HG02852 (cell line): ENCODE measurements at regions not wholly inside any gene's neighbourhood (a gene's known extent, or its start where the extent isn't known, plus 50 kb on each side); places are given as distances from the start of the nearest gene placed in this dataset.
"Not testable (repeated sequence)": the region's sequence is repeated elsewhere in the genome, so short reads cannot be mapped to it uniquely, and the experiment has no call there.

ENCODE experiments used
- ATAC-seq: cut with Tn5 transposase; IDR thresholded peaks from one replicate; pipeline ENCODE4 v1.9.1; 2021; ENCODE audit warnings: mild to moderate bottlenecking, moderate library complexity; ENCODE audit not compliant: unreplicated experiment

DNA sequence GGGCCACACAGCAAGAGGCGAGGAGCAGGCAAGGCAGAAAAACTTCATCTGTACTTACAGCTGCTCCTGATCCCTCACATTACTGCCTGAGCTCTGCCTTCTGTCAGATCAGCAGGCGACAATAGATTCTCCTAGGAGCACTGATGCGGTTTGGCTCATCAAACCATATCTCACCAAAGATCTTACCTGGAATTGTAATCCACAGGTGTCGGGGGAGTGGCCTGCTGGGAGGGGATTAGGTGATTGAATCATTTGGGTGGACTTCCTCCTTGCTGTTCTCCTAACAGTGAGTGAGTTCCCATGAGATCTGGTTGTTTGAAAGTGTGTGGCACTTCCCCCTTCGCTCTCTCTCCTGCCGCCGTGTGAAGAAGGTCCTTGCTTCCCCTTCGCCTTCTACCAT, 647.3 kb downstream of the SOCS6 start:
- ATAC-seq = no peak

DNA sequence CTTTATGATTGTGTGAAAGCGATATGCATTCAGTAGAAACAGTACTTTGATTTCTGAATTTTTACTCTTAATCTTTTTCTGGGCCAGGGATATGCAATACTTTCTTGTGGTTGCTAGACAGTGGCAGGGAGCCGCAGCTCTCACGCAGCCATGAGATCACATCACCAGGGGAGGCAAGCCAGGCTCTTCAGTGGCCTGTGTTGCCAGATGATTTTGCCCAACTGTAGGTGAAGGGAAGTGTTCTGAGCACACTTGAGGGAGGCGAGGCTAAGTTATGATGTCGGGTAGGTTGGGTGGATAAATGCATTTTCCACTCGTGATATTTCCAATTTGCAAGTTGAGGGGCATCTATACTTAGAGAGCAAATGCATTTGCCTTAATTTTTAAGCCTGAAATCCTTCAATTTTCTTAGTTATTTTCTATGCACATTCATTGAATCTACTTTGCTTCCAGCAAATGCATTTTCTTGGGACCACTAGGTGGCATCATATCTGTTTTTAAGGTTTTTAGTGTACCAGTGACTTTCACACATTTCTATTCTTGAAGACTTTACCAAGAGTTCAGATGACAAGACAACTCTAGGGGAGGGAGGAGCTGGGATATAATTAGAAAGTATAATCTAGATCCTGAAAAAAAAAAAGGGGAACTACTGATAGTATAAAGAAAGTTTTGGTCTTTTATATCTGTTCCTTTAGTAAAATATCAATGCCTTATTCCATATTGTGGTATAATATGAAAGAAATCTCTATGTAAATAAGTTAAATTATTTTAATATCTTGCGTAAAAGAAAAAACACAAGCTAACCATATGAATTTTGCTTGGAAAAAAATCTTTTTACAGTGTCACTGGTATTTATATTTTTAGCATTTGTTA, 643.3 kb downstream of the SOCS6 start:
- no peak for ATAC-seq

DNA sequence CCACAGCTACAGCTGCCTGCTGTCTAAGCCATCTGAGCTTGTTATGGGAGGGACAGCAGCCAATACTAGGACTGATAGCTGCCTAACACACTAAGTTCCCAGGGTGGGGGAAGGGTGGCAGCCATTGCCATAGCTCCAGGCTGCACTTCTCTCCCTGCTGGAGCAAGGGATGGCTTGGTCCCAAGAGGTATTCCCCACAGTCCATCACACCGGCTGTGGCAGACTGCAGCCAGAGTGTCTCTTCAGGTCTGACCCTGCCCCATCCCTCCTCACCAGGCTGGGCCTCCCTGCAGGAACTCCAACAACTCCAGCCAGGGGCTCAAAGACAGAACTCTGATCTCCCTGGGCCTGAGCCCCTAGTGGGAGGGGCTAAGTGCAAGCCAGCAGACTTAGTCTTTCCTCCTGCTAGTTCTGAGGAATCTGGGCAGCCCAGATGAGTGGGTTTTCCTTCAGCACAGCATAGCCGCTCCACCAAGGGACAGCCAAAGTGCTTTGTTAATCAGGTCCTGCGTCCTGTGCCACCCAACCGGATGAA, 632.1 kb downstream of the SOCS6 start:
- no peak for ATAC-seq

DNA sequence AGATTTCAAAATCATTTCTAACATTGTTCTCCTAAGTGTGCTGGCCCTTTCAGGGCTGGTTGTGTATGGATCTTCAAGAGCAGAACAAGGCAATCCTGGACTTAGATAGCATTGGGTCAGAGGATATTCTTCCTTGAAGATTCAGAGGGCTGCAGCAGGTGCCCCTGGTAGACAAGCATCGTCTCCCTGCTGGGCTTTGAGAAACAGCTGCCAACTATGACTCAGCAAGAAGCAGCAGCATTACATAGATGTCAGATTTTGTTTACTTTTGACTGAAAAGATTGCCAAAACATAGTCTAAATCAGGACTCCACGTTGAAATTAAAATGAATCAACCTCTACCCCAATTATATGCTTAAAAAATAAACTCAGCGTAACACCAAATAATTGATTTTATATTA, 618.8 kb downstream of the SOCS6 start:
- no peak for ATAC-seq

DNA sequence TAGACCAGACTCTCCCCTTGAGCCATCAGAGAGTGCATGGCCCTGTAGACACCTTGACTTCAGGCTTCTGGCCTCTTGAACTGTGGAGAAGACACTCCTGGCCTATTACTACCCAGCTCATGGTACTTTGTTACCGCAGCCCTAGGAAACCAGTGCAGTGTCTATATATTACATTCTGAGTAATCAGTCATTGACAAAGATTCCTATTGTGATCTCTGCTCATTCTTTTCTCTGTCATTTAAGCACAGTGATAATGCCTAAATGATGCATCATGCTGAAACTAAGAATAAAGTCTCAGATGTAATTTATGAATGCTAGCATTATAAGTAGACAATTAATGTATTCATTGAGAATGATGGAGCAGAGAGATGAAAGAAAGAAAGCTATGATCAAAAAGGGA, 603.5 kb downstream of the SOCS6 start:
- no peak for ATAC-seq

DNA sequence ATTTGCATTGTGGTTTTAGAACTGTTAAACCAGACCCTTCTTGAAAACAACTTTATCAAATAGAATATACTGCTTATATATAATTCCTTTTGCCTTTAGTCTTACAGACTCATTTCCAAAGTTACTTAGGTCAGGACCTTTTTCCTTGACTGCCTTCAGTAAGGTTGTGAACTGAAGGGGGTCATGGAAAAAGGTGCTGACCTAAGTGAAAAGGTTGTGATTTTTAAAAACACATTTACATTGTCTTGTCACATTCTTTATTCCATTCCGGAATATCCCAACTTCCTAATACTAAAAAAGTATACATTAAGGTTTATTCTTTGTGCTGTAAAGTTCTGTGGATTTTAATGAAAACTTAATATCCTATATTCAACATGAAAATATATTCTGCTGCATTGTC, 581.4 kb downstream of the SOCS6 start:
- no peak for ATAC-seq

DNA sequence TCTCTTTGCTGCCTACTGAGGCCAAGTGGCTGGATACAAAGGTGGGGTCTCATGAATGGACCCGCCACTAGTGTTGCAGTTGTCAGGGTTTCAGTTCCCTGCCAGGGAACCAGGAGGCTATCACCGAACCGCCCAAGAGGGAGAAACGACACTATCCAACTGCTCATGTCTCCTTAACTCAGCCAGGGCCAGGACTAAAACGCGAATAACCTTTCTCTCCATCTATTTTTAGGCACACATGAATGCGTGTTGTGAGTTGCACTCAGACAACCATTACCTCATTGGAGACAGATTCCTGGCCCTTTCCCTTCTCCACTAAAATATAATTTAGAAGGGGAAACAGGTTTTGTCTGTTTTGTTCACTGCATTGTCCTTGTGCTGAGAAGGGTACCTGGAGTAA, 559.5 kb downstream of the SOCS6 start:
- no peak for ATAC-seq

DNA sequence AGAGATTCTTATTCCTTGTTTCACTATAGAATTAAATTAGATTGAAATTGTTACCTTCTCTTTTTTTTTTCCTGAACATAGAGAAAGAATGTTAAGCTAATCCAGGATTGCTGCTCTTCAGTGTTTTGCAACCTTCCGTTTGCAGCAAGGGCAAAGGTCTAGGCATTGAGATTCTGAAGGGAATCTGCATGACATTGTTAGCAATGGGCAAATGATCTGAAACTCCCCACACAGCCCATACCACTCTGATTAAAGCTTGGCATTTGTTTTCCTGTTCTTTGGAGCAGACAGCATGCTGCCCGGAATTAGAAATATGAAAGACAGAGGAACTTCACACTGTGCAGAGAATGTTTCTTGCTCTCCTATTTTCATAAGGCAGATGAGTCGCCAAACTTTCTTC, 551.8 kb downstream of the SOCS6 start:
- ATAC-seq = no peak

DNA sequence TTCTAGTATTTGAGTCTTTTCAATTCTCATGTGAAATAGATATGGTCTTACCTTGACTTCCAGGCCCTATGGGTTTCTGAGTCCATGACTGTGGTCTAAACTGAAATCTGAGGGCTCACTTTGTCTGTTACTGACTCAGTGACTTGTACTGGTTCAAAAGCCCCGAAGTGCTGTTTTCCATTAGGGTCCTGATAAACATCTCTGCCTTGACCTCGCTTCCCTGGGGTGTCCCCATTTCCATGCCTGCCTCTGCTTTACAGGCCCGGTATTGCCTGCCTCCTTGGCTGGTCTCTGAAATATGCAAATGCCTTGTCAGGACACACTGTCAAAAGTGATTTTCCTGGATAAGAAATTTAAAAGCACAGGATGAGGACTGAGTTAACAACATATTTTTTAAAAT, 538.8 kb downstream of the SOCS6 start:
- ATAC-seq = no peak

DNA sequence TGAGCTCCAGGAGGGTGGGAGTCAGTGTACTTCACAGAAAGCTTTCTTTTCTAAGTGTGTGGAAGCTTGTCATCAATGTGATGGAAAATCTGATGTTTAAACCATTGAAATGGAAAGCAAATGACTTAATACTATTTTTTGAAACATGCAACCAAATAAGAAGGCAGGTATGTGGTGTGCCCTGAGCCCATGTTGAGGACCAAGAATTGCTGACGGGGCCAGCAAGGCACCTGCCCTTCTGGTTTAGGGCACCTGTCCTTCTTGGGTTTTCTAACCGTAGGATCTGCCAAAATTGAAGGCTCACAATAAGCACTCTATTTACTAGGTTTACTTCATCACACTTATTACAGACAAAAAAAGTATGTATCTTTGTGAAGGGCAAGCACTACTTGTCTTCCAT, 537.7 kb downstream of the SOCS6 start:
- ATAC-seq = no peak

DNA sequence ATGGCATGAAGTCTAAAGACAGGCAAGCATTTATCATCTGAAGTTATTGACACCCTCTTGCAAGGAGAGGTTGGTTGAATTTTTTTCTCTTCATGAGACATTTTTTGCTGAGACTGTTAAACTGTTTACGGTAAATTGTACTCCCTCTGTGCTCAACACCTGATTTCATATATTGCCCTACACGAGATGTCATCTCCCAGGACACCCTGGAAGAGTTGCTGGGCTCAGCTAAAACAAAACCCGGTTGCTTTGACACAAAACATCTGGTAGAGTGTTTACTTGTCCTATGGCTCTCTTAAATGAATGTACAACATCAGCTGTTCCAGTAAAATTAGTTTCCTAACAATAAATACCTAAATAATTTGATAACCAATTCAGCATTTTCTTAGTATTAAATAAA, 533.8 kb downstream of the SOCS6 start:
- no peak for ATAC-seq

DNA sequence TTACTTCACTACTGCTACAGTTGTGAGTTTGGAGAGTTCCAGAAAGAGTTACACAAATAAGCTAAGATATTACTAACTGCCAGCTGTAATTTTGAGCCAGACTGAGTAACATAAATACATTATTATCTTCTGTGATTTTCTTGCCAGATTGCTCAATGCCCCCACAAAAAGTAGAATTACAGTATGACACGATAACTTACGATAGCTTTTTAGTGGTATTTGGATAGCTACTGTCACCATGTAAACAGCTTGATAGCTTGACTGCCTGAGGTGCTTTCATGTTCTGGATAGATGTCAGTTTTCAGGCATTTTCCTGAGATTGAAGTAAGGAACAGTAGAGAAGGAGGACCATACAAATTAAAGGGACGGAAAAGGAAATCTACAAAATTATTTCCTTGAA, 533.3 kb downstream of the SOCS6 start:
- ATAC-seq = no peak

DNA sequence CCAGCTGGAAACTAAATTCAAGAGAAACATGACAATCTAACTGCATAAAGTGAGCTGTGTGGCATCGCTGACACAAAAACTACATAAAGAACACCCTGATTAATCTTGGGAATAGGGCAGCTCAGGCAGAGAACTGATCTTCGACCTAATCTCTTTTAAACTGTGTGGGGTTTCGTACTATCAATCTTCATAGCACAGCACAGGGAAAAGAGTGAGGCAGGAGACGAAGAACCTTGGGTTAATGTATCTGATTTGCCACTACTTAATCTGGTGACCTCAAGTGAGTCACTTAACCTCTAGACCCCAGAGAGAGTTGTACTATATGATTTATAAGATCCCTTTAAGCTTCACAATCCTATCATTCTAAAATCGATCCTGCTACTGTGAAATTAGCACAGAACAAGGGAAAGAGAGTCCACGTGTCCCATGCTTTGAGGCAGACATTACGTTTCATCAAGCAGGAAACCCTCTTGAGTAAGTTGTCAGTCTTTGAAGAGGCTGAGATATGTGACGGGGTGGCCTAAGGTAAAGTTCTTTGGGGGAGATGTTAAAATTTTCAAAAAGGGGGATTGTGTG, 519.7 kb downstream of the SOCS6 start:
- no peak for ATAC-seq

DNA sequence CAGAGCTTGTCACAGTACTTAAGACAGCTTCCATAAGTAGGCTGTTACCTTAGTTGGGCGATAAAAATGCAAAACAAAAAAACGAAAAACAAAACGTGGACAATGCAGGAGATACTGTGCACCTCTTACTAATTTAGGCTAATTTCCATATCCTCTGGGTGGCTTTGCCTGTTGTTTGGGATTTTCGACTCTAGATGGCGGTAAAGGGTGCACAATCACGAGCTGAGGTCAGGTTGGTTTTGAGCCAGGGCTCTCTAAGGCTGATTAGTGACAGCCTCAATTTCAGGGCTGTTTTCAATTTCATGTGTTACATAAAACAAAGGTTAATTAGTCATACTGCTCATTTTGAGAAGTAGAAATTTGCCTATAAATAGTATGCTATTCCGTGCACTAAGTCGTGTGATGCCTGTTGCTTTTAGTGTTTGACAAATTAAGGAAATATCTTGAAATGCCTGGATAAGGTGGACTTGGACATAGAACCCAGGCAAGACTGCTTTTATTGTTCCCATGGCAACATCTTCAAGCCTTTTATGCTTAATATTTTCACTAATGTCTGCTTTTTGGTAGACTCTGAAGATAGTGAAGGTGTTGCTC, 493.1 kb downstream of the SOCS6 start:
- peak; percentile 96 for ATAC-seq

DNA sequence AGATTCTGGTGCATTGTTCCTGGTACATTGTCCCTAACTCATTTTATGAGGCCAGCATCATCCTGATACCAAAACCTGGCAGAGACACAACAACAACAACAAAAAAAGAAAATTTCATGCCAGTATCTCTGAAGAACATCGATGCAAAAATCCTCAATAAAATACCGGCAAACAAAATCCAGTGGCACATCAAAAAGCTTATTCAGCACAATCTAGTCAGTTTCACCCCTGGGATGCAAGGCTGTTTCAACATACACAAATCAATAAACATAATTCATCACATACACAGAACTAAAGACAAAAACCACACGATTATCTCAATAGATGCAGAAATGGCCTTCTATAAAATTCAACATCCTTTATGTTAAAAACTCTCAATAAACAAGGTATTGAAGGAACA, 477.4 kb downstream of the SOCS6 start:
- ATAC-seq = not testable (repeated sequence)

DNA sequence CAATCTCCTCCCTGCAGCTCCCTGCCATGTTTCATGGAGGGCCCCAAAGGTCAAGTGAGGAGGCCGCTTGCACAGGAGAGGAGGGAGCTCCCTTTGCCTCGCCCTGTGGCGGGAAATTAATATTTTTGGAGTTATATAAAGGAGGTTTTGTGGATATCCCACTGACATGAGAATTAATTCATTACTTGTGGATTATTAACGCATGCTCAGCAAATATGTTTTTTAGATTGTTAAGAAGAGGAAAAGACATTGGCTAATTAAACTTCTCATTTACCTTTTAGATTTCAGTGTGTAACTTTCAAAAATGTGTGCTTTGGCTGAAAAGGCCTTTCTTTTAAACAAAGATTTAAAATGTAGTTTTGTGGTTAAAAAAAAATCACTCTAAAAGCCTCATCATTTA, 474.0 kb downstream of the SOCS6 start:
- no peak for ATAC-seq

DNA sequence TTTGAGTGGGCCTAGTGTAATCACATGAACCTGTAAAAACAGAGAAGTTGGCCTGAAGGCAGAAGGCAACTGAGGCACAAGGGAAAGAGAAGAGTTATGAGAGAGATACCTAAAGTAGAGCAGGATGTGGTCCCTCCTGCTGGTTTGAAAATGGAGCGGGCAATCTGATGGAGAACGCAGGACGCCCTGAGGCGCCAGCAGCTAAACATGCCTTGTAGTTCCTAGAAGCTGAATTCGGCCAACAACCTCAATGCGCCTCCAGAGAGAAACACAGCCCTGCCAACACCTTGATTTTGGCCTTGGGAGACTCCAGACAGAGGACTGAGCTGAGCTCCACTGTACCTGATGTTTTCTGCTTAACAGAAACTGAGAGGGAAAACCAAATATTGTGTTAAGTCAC, 469.9 kb downstream of the SOCS6 start:
- no peak for ATAC-seq

DNA sequence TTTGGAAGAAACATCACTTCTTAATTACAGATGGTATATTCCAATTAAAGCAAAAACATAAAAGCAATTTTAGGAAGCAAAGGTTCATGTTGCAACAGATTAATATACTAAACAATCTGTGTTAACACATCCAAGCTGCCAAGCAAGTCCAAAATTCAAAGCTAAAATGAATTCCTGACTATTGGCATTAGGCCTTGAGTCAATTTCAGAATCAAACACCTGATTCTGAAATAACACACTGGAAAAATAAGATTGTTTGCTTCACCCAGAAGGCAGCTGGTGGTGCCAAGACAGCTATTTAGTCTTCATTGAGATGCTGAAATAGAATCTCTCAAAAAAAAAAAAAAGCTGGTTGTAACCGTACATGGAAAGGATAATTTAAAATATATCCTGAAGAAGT, 465.6 kb downstream of the SOCS6 start:
- ATAC-seq = no peak

DNA sequence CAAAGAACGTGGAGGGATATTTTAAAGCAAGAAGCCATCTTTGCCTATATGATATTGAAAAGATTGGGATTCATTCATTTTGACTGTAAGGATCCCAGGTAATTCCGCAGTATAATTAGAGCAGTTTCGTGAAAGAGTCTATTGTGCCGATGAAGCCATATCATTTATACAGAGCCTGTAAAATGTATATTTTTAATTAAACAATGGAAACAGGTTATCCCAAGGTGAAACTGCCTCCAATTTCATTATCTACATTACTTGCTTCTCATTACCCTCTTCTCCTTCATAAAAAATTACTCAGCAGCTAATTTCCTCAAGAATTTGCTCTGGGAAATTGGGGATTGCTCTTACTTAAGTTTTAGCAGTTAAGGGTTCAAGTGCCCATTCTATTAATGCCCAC, 444.1 kb downstream of the SOCS6 start:
- no peak for ATAC-seq

DNA sequence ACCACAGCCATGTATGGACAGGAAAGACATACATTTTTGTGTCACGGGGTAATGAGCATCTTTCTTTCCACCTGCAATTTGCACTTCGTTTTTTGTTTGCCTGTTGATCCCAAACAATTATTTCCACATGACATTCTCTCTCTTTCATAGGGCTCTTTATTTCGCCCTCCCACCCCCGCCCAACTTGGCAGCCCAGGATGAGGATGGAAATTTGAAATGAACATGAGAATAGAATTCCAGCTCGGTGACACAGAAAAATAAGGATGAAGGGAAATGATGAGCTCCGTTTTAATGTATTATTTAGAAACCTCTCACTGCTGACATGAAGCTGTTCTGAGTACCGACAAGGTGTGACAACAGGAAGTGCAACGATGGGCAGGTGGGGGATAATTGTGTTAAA, 443.3 kb downstream of the SOCS6 start:
- no peak for ATAC-seq

DNA sequence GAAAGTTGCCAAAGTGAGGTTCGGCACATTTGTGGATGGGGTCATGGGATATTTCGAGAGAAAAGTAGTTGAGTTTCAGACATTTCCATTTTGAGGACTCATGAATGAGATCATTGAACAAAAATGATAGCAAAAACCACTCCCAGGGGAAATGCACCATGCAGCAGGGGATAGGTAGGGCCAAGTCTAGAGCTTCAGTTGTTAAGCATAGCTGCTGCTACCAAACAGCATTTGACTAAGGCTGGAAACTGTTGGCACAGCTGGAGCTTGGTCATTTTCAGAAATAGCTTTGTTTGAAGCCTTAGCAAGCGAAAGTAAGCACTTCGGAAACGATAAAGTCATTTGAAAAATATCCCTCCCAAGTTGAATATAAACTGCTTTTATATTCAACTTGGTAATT, 431.8 kb downstream of the SOCS6 start:
- no peak for ATAC-seq

DNA sequence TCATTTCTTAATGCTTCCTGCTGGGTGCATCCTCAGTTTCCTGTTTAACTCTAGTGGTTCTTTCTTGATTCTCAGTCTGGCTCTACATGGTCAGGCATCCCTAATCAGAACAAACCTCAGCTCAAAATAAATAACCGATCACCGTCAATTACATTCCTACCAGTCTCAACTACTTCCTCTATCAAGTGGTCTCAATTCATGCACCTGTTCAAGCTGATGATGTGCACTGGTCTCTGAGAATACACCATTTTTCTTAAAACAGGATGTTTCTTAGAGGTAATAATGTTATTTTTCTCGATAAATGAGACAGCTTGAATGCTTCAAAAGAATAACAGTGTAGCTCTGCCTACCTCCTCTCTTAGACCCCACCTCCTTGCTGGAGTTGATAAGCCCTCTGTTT, 420.9 kb downstream of the SOCS6 start:
- ATAC-seq = no peak
